ENCODE measurements at regions not wholly inside any gene's neighbourhood (a gene's known extent, or its start where the extent isn't known, plus 50 kb on each side); places are given as distances from the start of the nearest gene placed in this dataset.

- TF ChIP-seq POLR2AphosphoS5 (IDR thresholded peaks at IDR 0.05; ENCODE audit: low read depth, low read length): no peak
- TF ChIP-seq SIN3A (IDR thresholded peaks at IDR 0.05; ENCODE audit: borderline replicate concordance, insufficient read depth, low read length): no peak
Measured at GRCh38 chrX:4905576-4905975, 1192.1 kb upstream of the PRKX start.

Data from PFSK-1 (cell line).